Tibial nerve (tissue), 4 donors: ENCODE measurements at regions not wholly inside any gene's neighbourhood (a gene's known extent, or its start where the extent isn't known, plus 50 kb on each side); places are given as distances from the start of the nearest gene placed in this dataset.

Experiments used
- CTCF ChIP-seq, 5 experiments: fragments of 200-600 bp in 3 of 5; fragments of 450-650 bp in 2 of 5; sonication (generic) in 3 of 5; IDR thresholded peaks; one replicate each; pipeline ENCODE4 v1.5.1; 2016 to 2019; ENCODE audit warnings: antibody characterized with exemption in 5 of 5, mild to moderate bottlenecking in 3 of 5, moderate library complexity in 2 of 5
- EP300 ChIP-seq, 2 donors: sonication (generic); formaldehyde crosslinking; IDR thresholded peaks; one replicate each; pipeline ENCODE4 v1.6.1; 2017; ENCODE audit warnings: antibody characterized with exemption in 2 of 2, mild to moderate bottlenecking in 1 of 2

GRCh38 chr5:51810592-51810991 is 427.3 kb downstream of the ISL1 start:
- TF ChIP-seq EP300 (IDR thresholded peaks at IDR 0.05) (no peak), CTCF (IDR thresholded peaks at IDR 0.05) (no peak)
